WTC11 (cell line): ENCODE measurements at regions not wholly inside any gene's neighbourhood (a gene's known extent, or its start where the extent isn't known, plus 50 kb on each side); places are given as distances from the start of the nearest gene placed in this dataset.

ENCODE experiments used
- ATAC-seq: fragments of 200-7000 bp; cut with Tn5 transposase; 2 replicates; pipeline ENCODE4 v1.10.0; 2021; ENCODE audit warnings: mild to moderate bottlenecking, moderate library complexity
- CTCF ChIA-PET: fragments of 300-600 bp; sonication (Branson Sonifier 250); formaldehyde crosslinking; loops from one replicate; lab custom pipeline; 2021; ENCODE audit warnings: antibody characterized with exemption; lab: Charles Lee
- POLR2A ChIA-PET: fragments of 350-600 bp; sonication (Branson Sonifier 250); formaldehyde crosslinking; loops from one replicate; lab custom pipeline; 2021; ENCODE audit warnings: antibody characterized with exemption; lab: Charles Lee
- DNase-seq: peaks from one replicate; pipeline ENCODE4 v3.0.0; 2021; ENCODE audit warnings: low spot score
- H3K27ac Mint-ChIP-seq: 2 replicates; pipeline ENCODE4 v1.8.0; 2021; ENCODE audit warnings: mixed read lengths
- H3K27me3 Mint-ChIP-seq: 2 replicates; pipeline ENCODE4 v1.8.0; 2021; ENCODE audit warnings: low read depth, mild to moderate bottlenecking, moderate library complexity, mixed read lengths
- H3K36me3 Mint-ChIP-seq: 2 replicates; pipeline ENCODE4 v1.8.0; 2021; ENCODE audit warnings: mixed read lengths
- H3K4me1 Mint-ChIP-seq: 2 replicates; pipeline ENCODE4 v1.8.0; 2022; ENCODE audit warnings: mixed read lengths
- H3K4me3 Mint-ChIP-seq: 2 replicates; pipeline ENCODE4 v1.8.0; 2021; ENCODE audit warnings: mild to moderate bottlenecking, moderate library complexity, mixed read lengths
- H3K9me3 Mint-ChIP-seq: 2 replicates; pipeline ENCODE4 v1.8.0; 2021; ENCODE audit warnings: mixed read lengths
- CBFB ChIP-seq: sonication (generic); formaldehyde crosslinking; IDR thresholded peaks from 2 replicates; pipeline ENCODE4 v1.8.1; 2022; ENCODE audit warnings: mild to moderate bottlenecking, low read depth, missing genetic modification reagents
- GABPB1 ChIP-seq: sonication (generic); formaldehyde crosslinking; IDR thresholded peaks from 2 replicates; pipeline ENCODE4 v1.8.1; 2023; ENCODE audit warnings: mild to moderate bottlenecking, missing genetic modification reagents
- GRHL2 ChIP-seq: fragments of 250-450 bp; sonication (Bioruptor Pico); IDR thresholded peaks from 2 replicates; pipeline ENCODE4 v1.8.0; 2022; ENCODE audit warnings: mild to moderate bottlenecking, moderate library complexity; ENCODE audit not compliant: insufficient replicate concordance, severe bottlenecking
- NFE2L1 ChIP-seq: sonication (generic); formaldehyde crosslinking; IDR thresholded peaks from 2 replicates; pipeline ENCODE4 v1.8.1; 2023; ENCODE audit warnings: missing genetic modification reagents
- NFYB ChIP-seq: sonication (generic); formaldehyde crosslinking; conservative IDR thresholded peaks from 2 replicates; pipeline ENCODE4 v1.8.0; 2022; ENCODE audit warnings: low read depth, missing genetic modification reagents
- RORB ChIP-seq: fragments of 250-450 bp; sonication (Bioruptor Pico); IDR thresholded peaks from 2 replicates; pipeline ENCODE4 v1.9.0; 2021; ENCODE audit warnings: mild to moderate bottlenecking
- TCF7 ChIP-seq: sonication (generic); formaldehyde crosslinking; IDR thresholded peaks from 2 replicates; pipeline ENCODE4 v1.8.0; 2022; ENCODE audit warnings: mild to moderate bottlenecking, low read depth, missing genetic modification reagents, moderate library complexity
- TP53 ChIP-seq: sonication (generic); formaldehyde crosslinking; IDR thresholded peaks from 2 replicates; pipeline ENCODE4 v1.8.1; 2023; ENCODE audit warnings: mild to moderate bottlenecking, missing genetic modification reagents
- ZBTB21 ChIP-seq: sonication (generic); formaldehyde crosslinking; IDR thresholded peaks from 2 replicates; pipeline ENCODE4 v1.8.1; 2023; ENCODE audit warnings: mild to moderate bottlenecking, missing genetic modification reagents, borderline replicate concordance
- ZNF121 ChIP-seq: sonication (generic); formaldehyde crosslinking; IDR thresholded peaks from 2 replicates; pipeline ENCODE4 v1.8.0; 2023; ENCODE audit warnings: missing genetic modification reagents
- ZNF416 ChIP-seq: fragments of 250-450 bp; sonication (Bioruptor Pico); IDR thresholded peaks from 2 replicates; pipeline ENCODE4 v1.9.0; 2021; ENCODE audit warnings: mild to moderate bottlenecking, inconsistent platforms
- TF ChIP-seq, protein P1 (sequence below): fragments of 250-450 bp; sonication (Bioruptor Pico); conservative IDR thresholded peaks from 2 replicates; pipeline ENCODE4 v1.9.0; 2021; ENCODE audit warnings: mild to moderate bottlenecking
- TF ChIP-seq, protein P2 (sequence below): fragments of 200-600 bp; IDR thresholded peaks from 2 replicates; pipeline ENCODE4 v1.8.0; 2022; ENCODE audit warnings: antibody characterized with exemption
- TF ChIP-seq, protein P3 (sequence below): sonication (generic); formaldehyde crosslinking; IDR thresholded peaks from 2 replicates; pipeline ENCODE4 v1.8.1; 2022; ENCODE audit warnings: low read depth, missing genetic modification reagents, borderline replicate concordance
- TF ChIP-seq, protein P4 (sequence below): fragments of 250-450 bp; sonication (Bioruptor Pico); IDR thresholded peaks from 2 replicates; pipeline ENCODE4 v1.9.0; 2021; ENCODE audit warnings: mild to moderate bottlenecking, borderline replicate concordance
- TF ChIP-seq, protein P5 (sequence below): fragments of 250-450 bp; sonication (Bioruptor Pico); IDR thresholded peaks from 2 replicates; pipeline ENCODE4 v2.1.2; 2022; ENCODE audit warnings: mild to moderate bottlenecking, moderate library complexity
- TF ChIP-seq, protein P6 (sequence below): sonication (generic); formaldehyde crosslinking; IDR thresholded peaks from 2 replicates; pipeline ENCODE4 v1.8.0; 2022; ENCODE audit warnings: missing genetic modification reagents

DNA sequence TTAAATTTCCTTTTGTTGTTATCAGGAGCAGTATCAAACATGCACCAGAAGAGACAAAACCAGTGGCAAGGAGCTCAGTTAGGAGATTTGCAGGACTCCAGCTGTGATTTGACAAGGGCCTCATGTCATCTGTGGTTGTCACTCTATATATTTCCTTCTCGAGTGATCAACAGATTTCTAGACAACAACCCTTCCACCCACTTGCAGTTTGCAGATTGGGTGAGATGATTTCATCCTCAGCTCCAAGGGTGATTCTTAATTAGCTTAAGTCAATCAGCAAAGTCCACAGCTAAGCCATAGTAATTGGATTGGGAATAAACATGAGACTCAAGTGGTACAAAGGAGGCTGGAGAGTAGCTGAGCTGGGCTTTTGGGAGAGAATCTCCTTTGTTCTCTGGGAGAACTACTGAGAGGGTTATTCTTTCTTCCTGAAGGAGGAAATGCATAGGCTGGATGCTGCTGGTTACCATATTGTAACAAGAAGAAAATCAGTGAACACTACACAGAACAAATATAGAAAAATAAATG is 192.8 kb downstream of the PPARGC1A start (continued):
- TF ChIP-seq, protein P1, sequence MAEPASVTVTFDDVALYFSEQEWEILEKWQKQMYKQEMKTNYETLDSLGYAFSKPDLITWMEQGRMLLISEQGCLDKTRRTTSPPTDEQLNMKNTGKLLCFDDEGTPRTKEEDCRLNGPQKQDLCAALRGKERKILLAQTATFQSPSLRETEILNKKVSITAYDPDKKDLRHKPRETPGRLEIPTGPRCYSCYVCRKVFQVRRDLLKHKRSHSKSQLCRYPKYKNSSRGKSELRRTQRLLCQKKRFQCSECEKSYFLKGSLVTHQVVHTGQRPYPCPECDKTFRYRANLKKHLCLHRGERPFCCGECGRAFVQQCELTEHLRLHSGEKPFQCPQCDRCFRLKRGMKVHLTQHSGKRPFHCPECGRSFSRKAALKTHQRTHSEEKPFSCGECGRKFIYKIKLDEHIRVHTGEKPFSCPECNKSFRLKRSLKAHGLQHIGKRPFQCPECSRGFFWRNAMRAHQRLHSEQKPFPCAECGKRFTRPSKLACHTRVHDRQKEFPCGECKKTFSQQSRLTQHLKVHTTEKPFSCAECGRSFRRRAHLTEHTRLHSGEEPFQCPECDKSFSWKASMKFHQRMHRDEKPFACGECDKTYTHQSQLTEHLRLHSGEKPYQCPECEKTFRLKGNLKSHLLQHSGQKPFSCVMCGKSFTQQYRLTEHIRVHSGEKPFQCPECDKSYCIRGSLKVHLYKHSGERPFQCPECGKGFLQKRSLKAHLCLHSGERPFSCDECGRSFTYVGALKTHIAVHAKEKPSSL (CRISPR knock-in tag): no peak
- TF ChIP-seq, protein P2, sequence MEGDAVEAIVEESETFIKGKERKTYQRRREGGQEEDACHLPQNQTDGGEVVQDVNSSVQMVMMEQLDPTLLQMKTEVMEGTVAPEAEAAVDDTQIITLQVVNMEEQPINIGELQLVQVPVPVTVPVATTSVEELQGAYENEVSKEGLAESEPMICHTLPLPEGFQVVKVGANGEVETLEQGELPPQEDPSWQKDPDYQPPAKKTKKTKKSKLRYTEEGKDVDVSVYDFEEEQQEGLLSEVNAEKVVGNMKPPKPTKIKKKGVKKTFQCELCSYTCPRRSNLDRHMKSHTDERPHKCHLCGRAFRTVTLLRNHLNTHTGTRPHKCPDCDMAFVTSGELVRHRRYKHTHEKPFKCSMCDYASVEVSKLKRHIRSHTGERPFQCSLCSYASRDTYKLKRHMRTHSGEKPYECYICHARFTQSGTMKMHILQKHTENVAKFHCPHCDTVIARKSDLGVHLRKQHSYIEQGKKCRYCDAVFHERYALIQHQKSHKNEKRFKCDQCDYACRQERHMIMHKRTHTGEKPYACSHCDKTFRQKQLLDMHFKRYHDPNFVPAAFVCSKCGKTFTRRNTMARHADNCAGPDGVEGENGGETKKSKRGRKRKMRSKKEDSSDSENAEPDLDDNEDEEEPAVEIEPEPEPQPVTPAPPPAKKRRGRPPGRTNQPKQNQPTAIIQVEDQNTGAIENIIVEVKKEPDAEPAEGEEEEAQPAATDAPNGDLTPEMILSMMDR: no peak

DNA sequence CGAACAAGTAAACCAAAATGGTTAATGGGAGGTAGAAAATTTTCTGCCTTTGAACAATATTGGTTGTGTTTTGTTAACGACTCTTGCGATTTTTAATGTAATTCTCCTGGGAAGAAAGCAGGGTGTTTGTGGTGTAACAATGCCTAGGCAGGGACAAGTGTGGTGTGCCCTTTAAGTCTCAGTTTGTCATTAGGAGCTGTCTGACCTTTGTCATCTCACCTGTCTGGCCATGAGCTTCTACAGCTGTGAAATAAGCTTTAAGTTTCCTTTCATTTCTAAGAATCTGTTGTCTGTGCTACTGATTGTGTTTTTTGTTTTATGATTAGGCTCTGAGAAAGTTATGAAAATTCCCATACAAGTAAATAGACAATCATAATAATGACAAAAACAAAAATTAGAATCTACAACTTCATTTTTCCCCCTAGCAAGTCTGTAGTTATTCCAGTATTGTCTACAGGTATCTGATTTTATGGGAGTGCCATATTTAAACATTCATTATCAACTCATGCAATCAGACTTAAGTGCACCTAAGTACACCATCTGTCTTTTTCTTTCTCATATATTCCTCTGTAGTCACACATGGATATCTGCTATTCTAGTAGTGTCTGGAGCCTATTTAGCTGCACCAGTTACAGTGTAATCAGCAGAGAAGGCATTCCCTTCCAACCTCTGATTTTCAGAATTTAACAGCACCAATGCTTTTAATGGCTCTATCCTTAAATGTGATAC is 203.5 kb downstream of the PPARGC1A start:
- Mint-ChIP-seq H3K27ac (no peak overlapping the region), H3K27me3 (no peaks in the 10 kb centered on the region; the same call in none of the 2 replicates)
- TF ChIP-seq TCF7 (CRISPR knock-in tag): no peak
- TF ChIP-seq GABPB1 (CRISPR knock-in tag): no peak
- TF ChIP-seq, protein P3, sequence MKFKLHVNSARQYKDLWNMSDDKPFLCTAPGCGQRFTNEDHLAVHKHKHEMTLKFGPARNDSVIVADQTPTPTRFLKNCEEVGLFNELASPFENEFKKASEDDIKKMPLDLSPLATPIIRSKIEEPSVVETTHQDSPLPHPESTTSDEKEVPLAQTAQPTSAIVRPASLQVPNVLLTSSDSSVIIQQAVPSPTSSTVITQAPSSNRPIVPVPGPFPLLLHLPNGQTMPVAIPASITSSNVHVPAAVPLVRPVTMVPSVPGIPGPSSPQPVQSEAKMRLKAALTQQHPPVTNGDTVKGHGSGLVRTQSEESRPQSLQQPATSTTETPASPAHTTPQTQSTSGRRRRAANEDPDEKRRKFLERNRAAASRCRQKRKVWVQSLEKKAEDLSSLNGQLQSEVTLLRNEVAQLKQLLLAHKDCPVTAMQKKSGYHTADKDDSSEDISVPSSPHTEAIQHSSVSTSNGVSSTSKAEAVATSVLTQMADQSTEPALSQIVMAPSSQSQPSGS: no peak
- no peak for TF ChIP-seq ZNF121 (CRISPR knock-in tag)
- TF ChIP-seq, protein P4, sequence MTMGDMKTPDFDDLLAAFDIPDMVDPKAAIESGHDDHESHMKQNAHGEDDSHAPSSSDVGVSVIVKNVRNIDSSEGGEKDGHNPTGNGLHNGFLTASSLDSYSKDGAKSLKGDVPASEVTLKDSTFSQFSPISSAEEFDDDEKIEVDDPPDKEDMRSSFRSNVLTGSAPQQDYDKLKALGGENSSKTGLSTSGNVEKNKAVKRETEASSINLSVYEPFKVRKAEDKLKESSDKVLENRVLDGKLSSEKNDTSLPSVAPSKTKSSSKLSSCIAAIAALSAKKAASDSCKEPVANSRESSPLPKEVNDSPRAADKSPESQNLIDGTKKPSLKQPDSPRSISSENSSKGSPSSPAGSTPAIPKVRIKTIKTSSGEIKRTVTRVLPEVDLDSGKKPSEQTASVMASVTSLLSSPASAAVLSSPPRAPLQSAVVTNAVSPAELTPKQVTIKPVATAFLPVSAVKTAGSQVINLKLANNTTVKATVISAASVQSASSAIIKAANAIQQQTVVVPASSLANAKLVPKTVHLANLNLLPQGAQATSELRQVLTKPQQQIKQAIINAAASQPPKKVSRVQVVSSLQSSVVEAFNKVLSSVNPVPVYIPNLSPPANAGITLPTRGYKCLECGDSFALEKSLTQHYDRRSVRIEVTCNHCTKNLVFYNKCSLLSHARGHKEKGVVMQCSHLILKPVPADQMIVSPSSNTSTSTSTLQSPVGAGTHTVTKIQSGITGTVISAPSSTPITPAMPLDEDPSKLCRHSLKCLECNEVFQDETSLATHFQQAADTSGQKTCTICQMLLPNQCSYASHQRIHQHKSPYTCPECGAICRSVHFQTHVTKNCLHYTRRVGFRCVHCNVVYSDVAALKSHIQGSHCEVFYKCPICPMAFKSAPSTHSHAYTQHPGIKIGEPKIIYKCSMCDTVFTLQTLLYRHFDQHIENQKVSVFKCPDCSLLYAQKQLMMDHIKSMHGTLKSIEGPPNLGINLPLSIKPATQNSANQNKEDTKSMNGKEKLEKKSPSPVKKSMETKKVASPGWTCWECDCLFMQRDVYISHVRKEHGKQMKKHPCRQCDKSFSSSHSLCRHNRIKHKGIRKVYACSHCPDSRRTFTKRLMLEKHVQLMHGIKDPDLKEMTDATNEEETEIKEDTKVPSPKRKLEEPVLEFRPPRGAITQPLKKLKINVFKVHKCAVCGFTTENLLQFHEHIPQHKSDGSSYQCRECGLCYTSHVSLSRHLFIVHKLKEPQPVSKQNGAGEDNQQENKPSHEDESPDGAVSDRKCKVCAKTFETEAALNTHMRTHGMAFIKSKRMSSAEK: no peak
- TF ChIP-seq, protein P2: no peak
- TF ChIP-seq ZBTB21 (CRISPR knock-in tag): no peak
- no peak for TF ChIP-seq CBFB
- no peak for TF ChIP-seq GRHL2 (CRISPR knock-in tag)
- no peak for TF ChIP-seq NFYB (CRISPR knock-in tag)
- TF ChIP-seq ZNF416 (CRISPR knock-in tag): no peak
- no peak for TF ChIP-seq NFE2L1 (CRISPR knock-in tag)
- no peak for TF ChIP-seq TP53 (CRISPR knock-in tag)
- TF ChIP-seq, protein P5, sequence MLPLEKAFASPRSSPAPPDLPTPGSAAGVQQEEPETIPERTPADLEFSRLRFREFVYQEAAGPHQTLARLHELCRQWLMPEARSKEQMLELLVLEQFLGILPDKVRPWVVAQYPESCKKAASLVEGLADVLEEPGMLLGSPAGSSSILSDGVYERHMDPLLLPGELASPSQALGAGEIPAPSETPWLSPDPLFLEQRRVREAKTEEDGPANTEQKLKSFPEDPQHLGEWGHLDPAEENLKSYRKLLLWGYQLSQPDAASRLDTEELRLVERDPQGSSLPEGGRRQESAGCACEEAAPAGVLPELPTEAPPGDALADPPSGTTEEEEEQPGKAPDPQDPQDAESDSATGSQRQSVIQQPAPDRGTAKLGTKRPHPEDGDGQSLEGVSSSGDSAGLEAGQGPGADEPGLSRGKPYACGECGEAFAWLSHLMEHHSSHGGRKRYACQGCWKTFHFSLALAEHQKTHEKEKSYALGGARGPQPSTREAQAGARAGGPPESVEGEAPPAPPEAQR (CRISPR knock-in tag): no peak
- TF ChIP-seq, protein P6, sequence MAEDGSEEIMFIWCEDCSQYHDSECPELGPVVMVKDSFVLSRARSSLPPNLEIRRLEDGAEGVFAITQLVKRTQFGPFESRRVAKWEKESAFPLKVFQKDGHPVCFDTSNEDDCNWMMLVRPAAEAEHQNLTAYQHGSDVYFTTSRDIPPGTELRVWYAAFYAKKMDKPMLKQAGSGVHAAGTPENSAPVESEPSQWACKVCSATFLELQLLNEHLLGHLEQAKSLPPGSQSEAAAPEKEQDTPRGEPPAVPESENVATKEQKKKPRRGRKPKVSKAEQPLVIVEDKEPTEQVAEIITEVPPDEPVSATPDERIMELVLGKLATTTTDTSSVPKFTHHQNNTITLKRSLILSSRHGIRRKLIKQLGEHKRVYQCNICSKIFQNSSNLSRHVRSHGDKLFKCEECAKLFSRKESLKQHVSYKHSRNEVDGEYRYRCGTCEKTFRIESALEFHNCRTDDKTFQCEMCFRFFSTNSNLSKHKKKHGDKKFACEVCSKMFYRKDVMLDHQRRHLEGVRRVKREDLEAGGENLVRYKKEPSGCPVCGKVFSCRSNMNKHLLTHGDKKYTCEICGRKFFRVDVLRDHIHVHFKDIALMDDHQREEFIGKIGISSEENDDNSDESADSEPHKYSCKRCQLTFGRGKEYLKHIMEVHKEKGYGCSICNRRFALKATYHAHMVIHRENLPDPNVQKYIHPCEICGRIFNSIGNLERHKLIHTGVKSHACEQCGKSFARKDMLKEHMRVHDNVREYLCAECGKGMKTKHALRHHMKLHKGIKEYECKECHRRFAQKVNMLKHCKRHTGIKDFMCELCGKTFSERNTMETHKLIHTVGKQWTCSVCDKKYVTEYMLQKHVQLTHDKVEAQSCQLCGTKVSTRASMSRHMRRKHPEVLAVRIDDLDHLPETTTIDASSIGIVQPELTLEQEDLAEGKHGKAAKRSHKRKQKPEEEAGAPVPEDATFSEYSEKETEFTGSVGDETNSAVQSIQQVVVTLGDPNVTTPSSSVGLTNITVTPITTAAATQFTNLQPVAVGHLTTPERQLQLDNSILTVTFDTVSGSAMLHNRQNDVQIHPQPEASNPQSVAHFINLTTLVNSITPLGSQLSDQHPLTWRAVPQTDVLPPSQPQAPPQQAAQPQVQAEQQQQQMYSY (CRISPR knock-in tag): no peak
- no peak for TF ChIP-seq RORB
- TF ChIP-seq, all 79 proteins: peak for 0
- no peak for ATAC-seq
- ChIA-PET CTCF (no interaction called here), POLR2A (no interaction called here)
- Mint-ChIP-seq H3K36me3 (peaks cover 36% of the 10 kb centered on the region), H3K9me3 (peaks cover 46% of the 10 kb centered on the region), H3K4me3 (no peak overlapping the region), H3K4me1 (peaks cover 23% of the 10 kb centered on the region)
- DNase-seq: no peak
